A673 (cell line): ENCODE measurements at regions not wholly inside any gene's neighbourhood (a gene's known extent, or its start where the extent isn't known, plus 50 kb on each side); places are given as distances from the start of the nearest gene placed in this dataset.

Experiments used
- BruUV-seq: library from RNA; stranded (reverse); fragments of 400-500 nt; replicated peaks from 2 replicates; lab custom pipeline; 2021; lab: Mats Ljungman, UMichigan
- CTCF ChIA-PET: fragments of 300-600 bp; sonication (Branson Sonifier 250); formaldehyde crosslinking; loops from one replicate; lab custom pipeline; 2022; ENCODE audit warnings: antibody characterized with exemption; lab: Charles Lee
- POLR2A ChIA-PET: fragments of 300-600 bp; sonication (Branson Sonifier 250); formaldehyde crosslinking; loops from one replicate; lab custom pipeline; 2022; ENCODE audit warnings: antibody characterized with exemption; ENCODE audit not compliant: low non-redundant PET; lab: Charles Lee
- DNase-seq: peaks from one replicate; pipeline ENCODE4 v3.0.0-alpha.2; 2015; ENCODE audit warnings: low spot score
- H3K27ac ChIP-seq: fragments of 200-600 bp; sonication (generic); 2 replicates; pipeline ENCODE4 v1.5.1; 2016; ENCODE audit warnings: mixed run types, low read depth, mild to moderate bottlenecking, mixed read lengths, antibody characterized with exemption, low read length; ENCODE audit not compliant: poor library complexity, severe bottlenecking
- H3K27me3 ChIP-seq: fragments of 200-600 bp; sonication (generic); replicated peaks from 2 replicates; pipeline ENCODE4 v1.6.1; 2017; ENCODE audit warnings: mixed run types, low read depth, mild to moderate bottlenecking, mixed read lengths, antibody characterized with exemption, low read length; ENCODE audit not compliant: insufficient read depth, poor library complexity
- H3K36me3 ChIP-seq: fragments of 200-600 bp; sonication (generic); 2 replicates; pipeline ENCODE4 v1.6.1; 2016; ENCODE audit warnings: mixed run types, mild to moderate bottlenecking, mixed read lengths, antibody characterized with exemption, low read length; ENCODE audit not compliant: insufficient read depth, poor library complexity, severe bottlenecking
- H3K4me1 ChIP-seq: fragments of 200-600 bp; sonication (generic); 2 replicates; pipeline ENCODE4 v1.6.1; 2017; ENCODE audit warnings: mixed run types, mild to moderate bottlenecking, mixed read lengths, antibody characterized with exemption, low read length; ENCODE audit not compliant: insufficient read depth, poor library complexity, severe bottlenecking
- H3K4me3 ChIP-seq: fragments of 200-600 bp; sonication (generic); 2 replicates; pipeline ENCODE4 v1.5.1; 2016; ENCODE audit warnings: low read depth, mixed run types, mild to moderate bottlenecking, mixed read lengths, low read length; ENCODE audit not compliant: poor library complexity, severe bottlenecking
- H3K9me3 ChIP-seq: fragments of 200-600 bp; sonication (generic); 2 replicates; pipeline ENCODE4 v1.6.1; 2016; ENCODE audit warnings: mixed run types, low read depth, mild to moderate bottlenecking, mixed read lengths, antibody characterized with exemption, low read length; ENCODE audit not compliant: poor library complexity, severe bottlenecking
- EZH2 ChIP-seq: fragments of 200-600 bp; sonication (generic); IDR thresholded peaks from 2 replicates; pipeline ENCODE4 v1.6.1; 2017; ENCODE audit warnings: borderline replicate concordance, low read depth, mild to moderate bottlenecking, mixed read lengths, antibody characterized with exemption, low read length; ENCODE audit not compliant: poor library complexity, severe bottlenecking
- intact Hi-C: fragments of 100-400 bp; cut with micrococcal nuclease; formaldehyde crosslinking; loops from one replicate; pipeline ENCODE4 v1.10.0; 2022; ENCODE audit not compliant: unreplicated experiment
- TF ChIP-seq, protein P1 (sequence below): fragments of 300-800, 200-600 bp; sonication (generic); conservative IDR thresholded peaks from 2 replicates; pipeline ENCODE4 v1.5.1; 2017; ENCODE audit warnings: low read depth, mild to moderate bottlenecking, antibody characterized with exemption, low read length, moderate library complexity, mixed read lengths

- BruUV-seq = no TSS peak
- POLR2A ChIA-PET = no interaction called here
- CTCF ChIA-PET = no interaction called here
- intact Hi-C loops = no loop called here
- no peaks in the 10 kb centered on the region for H3K4me1 ChIP-seq
- no peaks in the 10 kb centered on the region for H3K9me3 ChIP-seq
- TF ChIP-seq EZH2 = no peak
- TF ChIP-seq, protein P1, sequence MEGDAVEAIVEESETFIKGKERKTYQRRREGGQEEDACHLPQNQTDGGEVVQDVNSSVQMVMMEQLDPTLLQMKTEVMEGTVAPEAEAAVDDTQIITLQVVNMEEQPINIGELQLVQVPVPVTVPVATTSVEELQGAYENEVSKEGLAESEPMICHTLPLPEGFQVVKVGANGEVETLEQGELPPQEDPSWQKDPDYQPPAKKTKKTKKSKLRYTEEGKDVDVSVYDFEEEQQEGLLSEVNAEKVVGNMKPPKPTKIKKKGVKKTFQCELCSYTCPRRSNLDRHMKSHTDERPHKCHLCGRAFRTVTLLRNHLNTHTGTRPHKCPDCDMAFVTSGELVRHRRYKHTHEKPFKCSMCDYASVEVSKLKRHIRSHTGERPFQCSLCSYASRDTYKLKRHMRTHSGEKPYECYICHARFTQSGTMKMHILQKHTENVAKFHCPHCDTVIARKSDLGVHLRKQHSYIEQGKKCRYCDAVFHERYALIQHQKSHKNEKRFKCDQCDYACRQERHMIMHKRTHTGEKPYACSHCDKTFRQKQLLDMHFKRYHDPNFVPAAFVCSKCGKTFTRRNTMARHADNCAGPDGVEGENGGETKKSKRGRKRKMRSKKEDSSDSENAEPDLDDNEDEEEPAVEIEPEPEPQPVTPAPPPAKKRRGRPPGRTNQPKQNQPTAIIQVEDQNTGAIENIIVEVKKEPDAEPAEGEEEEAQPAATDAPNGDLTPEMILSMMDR = no peak
- DNase-seq = no peak
- H3K27ac ChIP-seq = no peak overlapping the region
- no peaks in the 10 kb centered on the region for H3K36me3 ChIP-seq
- peaks cover 12% of the 10 kb centered on the region for H3K27me3 ChIP-seq
- no peak overlapping the region for H3K4me3 ChIP-seq
Observed at GRCh38 chr13:106400289-106400688, 135.2 kb downstream of the EFNB2 start.

- intact Hi-C loops = no loop called here
- H3K36me3 ChIP-seq = no peaks in the 10 kb centered on the region
- BruUV-seq = no TSS peak
- no peak overlapping the region for H3K27ac ChIP-seq
- no peak for TF ChIP-seq EZH2
- TF ChIP-seq, protein P1 = no peak
- ChIA-PET POLR2A (no interaction called here), CTCF (no interaction called here)
- H3K27me3 ChIP-seq = peaks cover 12% of the 10 kb centered on the region
- DNase-seq = no peak
- H3K4me1 ChIP-seq = no peaks in the 10 kb centered on the region
- H3K4me3 ChIP-seq = no peak overlapping the region
- H3K9me3 ChIP-seq = no peaks in the 10 kb centered on the region
Observed at GRCh38 chr13:106398289-106398688, 137.2 kb downstream of the EFNB2 start.

DNA sequence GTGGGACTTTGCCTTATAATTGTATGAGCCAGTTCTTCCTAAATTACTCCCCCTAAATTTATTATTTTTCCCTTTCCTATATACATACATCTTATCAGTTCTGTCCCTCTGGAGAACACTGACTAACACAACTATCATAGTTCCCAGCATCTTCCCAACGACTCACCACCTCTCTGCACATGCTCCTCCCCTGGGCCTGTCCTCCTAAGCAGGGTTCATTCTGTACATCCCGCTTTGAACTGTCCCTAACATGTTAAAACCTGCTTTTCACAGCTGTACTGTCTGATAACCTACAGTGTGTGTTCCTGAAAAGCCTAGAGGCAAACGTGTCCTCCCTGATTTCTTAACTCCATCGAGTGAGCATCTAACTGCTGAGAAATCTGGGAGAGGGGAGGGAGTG, 141.7 kb downstream of the EFNB2 start:
- TF ChIP-seq EZH2 = no peak
- TF ChIP-seq, protein P1 = no peak
- CTCF ChIA-PET = no interaction called here
- POLR2A ChIA-PET = no interaction called here
- no peak for DNase-seq
- intact Hi-C loops = no loop called here
- Histone ChIP-seq H3K4me1 (no peaks in the 10 kb centered on the region), H3K9me3 (no peaks in the 10 kb centered on the region), H3K36me3 (no peaks in the 10 kb centered on the region), H3K27ac (no peak overlapping the region), H3K4me3 (no peak overlapping the region), H3K27me3 (no peaks in the 10 kb centered on the region)
- no TSS peak for BruUV-seq
